ENCODE measurements at regions not wholly inside any gene's neighbourhood (a gene's known extent, or its start where the extent isn't known, plus 50 kb on each side); places are given as distances from the start of the nearest gene placed in this dataset.

GRCh38 chr22:34017205-34017604 is 96.9 kb upstream of the LARGE1 start:
- TF ChIP-seq CTCF (IDR thresholded peaks at IDR 0.05) (no peak), POLR2A (IDR thresholded peaks at IDR 0.05) (no peak)

Measured in testis (tissue), 2 donors.